GM21619 (cell line): ENCODE measurements at regions not wholly inside any gene's neighbourhood (a gene's known extent, or its start where the extent isn't known, plus 50 kb on each side); places are given as distances from the start of the nearest gene placed in this dataset.
"Not testable (repeated sequence)": the region's sequence is repeated elsewhere in the genome, so short reads cannot be mapped to it uniquely, and the experiment has no call there.

Experiments used
- ATAC-seq: cut with Tn5 transposase; IDR thresholded peaks from one replicate; pipeline ENCODE4 v1.9.1; 2021; ENCODE audit not compliant: unreplicated experiment

- ATAC-seq = no peak
Measured at GRCh38 chr14:29353513-29353912, 574.1 kb downstream of the PRKD1 start.

- no peak for ATAC-seq
Measured at GRCh38 chr14:29354486-29354885, 573.2 kb downstream of the PRKD1 start.

GRCh38 chr14:29355331-29355730, 572.3 kb downstream of the PRKD1 start:
- ATAC-seq = no peak

GRCh38 chr14:29355846-29356245, 571.8 kb downstream of the PRKD1 start:
- no peak for ATAC-seq

- ATAC-seq = no peak
Measured at GRCh38 chr14:29360656-29361055, 567.0 kb downstream of the PRKD1 start.

- no peak for ATAC-seq
Measured at GRCh38 chr14:29370024-29370423, 557.6 kb downstream of the PRKD1 start.

- no peak for ATAC-seq
Measured at GRCh38 chr14:29376237-29376636, 551.4 kb downstream of the PRKD1 start.

GRCh38 chr14:29380826-29381225, 546.8 kb downstream of the PRKD1 start:
- no peak for ATAC-seq

- ATAC-seq = no peak
Measured at GRCh38 chr14:29388571-29388970, 539.1 kb downstream of the PRKD1 start.

- ATAC-seq = no peak
Measured at GRCh38 chr14:29390081-29390832, 537.4 kb downstream of the PRKD1 start.

- no peak for ATAC-seq
Measured at GRCh38 chr14:29391231-29391630, 536.4 kb downstream of the PRKD1 start.

GRCh38 chr14:29391801-29392200, 535.8 kb downstream of the PRKD1 start:
- ATAC-seq = no peak

- ATAC-seq = no peak
Measured at GRCh38 chr14:29392287-29392686, 535.4 kb downstream of the PRKD1 start.

GRCh38 chr14:29403091-29403490, 524.6 kb downstream of the PRKD1 start:
- no peak for ATAC-seq

GRCh38 chr14:29410581-29410980, 517.1 kb downstream of the PRKD1 start:
- ATAC-seq = peak; percentile 74

GRCh38 chr14:29414931-29415330, 512.7 kb downstream of the PRKD1 start:
- not testable (repeated sequence) for ATAC-seq

- ATAC-seq = no peak
Measured at GRCh38 chr14:29419736-29420135, 507.9 kb downstream of the PRKD1 start.

- no peak for ATAC-seq
Measured at GRCh38 chr14:29421156-29421728, 506.4 kb downstream of the PRKD1 start.

GRCh38 chr14:29425705-29426482, 501.8 kb downstream of the PRKD1 start:
- no peak for ATAC-seq

GRCh38 chr14:29442696-29443095, 485.0 kb downstream of the PRKD1 start:
- no peak for ATAC-seq

GRCh38 chr14:29444216-29444615, 483.4 kb downstream of the PRKD1 start:
- ATAC-seq = no peak

- ATAC-seq = no peak
Measured at GRCh38 chr14:29444805-29445204, 482.8 kb downstream of the PRKD1 start.
